ENCODE measurements at regions not wholly inside any gene's neighbourhood (a gene's known extent, or its start where the extent isn't known, plus 50 kb on each side); places are given as distances from the start of the nearest gene placed in this dataset.
A peak's percentile ranks its signal among the peaks of the same experiment; 100 is the strongest.

DNA sequence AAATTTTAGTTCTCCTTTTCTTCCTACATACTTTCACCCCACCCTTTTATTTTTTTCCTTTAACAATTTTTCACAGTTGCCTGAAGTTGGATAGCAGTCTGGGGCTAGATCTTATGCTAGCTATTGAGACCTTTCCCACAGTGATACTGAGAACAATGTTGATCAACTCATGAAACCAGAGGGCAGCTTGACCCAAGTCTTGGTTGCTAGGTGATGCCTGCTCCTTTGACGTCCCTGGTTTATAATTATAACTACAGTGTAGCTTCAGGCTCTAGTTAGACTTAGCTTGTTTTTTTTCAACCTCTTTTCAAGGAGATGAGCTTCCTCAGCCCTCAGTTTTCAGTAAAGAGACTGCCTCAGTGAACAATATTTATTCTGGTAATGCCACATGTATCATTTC is 648.5 kb downstream of the IRS1 start:
- Histone ChIP-seq H3K4me1 (ENCODE audit: control insufficient read depth, extremely low read depth, insufficient read depth, low read length) (no peaks in the 10 kb centered on the region), H4K20me1 (ENCODE audit: control insufficient read depth, extremely low read depth, insufficient read depth, low read length) (no peaks in the 10 kb centered on the region), H2AFZ (ENCODE audit: low read length) (peak overlapping the region; percentile 66), H3K9ac (ENCODE audit: insufficient read depth, low read length) (no peak overlapping the region), H3K36me3 (ENCODE audit: control insufficient read depth, insufficient read depth, low read length) (no peaks in the 10 kb centered on the region), H3K27ac (ENCODE audit: insufficient read depth, low read length) (no peak overlapping the region), H3K4me2 (ENCODE audit: extremely low read depth, insufficient read depth, low read length) (no peak overlapping the region), H3K4me3 (replicated peaks in 1 of 4; ENCODE audit: control extremely low read depth in 1 of 4, insufficient read depth in 1 of 4, low read depth in 3 of 4, low read length in 4 of 4) (no peak overlapping the region), H3K9me3 (ENCODE audit: control insufficient read depth, insufficient read depth, low read depth, low read length) (no peaks in the 10 kb centered on the region), H3K27me3 (ENCODE audit: control insufficient read depth, insufficient read depth, low read length) (no peaks in the 10 kb centered on the region), H3K79me2 (ENCODE audit: control insufficient read depth, insufficient read depth, low read length) (no peaks in the 10 kb centered on the region)
- no peak for TF ChIP-seq EZH2 (IDR thresholded peaks at IDR 0.05; ENCODE audit: low read length, missing control alignments)
- TF ChIP-seq, protein P1, sequence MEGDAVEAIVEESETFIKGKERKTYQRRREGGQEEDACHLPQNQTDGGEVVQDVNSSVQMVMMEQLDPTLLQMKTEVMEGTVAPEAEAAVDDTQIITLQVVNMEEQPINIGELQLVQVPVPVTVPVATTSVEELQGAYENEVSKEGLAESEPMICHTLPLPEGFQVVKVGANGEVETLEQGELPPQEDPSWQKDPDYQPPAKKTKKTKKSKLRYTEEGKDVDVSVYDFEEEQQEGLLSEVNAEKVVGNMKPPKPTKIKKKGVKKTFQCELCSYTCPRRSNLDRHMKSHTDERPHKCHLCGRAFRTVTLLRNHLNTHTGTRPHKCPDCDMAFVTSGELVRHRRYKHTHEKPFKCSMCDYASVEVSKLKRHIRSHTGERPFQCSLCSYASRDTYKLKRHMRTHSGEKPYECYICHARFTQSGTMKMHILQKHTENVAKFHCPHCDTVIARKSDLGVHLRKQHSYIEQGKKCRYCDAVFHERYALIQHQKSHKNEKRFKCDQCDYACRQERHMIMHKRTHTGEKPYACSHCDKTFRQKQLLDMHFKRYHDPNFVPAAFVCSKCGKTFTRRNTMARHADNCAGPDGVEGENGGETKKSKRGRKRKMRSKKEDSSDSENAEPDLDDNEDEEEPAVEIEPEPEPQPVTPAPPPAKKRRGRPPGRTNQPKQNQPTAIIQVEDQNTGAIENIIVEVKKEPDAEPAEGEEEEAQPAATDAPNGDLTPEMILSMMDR (conservative IDR thresholded peaks at IDR 0.05 in 1 of 2, IDR thresholded peaks at IDR 0.05 in 1 of 2; ENCODE audit: low read depth in 1 of 2, low read length in 2 of 2), result no peak
- peak in 1 of 2 donors; percentile 34 for DNase-seq (ENCODE audit: low read depth in 2 of 2)

DNA sequence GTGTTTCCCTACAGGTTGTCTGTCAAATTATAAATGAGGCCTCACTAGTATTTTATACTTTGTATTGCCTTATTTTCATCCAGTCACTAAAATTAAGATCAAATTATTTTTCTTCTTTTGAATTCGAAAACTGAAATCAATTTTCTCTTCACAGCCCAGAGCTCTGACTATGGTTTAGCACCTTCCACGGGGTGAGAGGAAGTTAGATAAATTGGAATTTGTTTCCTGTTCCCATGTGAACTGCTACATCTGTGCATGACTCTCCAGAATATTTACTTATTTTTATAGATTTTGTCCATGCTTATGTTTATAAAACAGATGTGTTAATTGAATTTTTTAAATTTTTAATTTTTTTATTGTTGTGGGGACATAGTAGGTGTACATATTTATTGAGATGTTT is 656.5 kb downstream of the IRS1 start:
- no peaks in the 10 kb centered on the region for H3K27me3 ChIP-seq (ENCODE audit: control insufficient read depth, insufficient read depth, low read length)
- no peaks in the 10 kb centered on the region for H3K9me3 ChIP-seq (ENCODE audit: control insufficient read depth, insufficient read depth, low read depth, low read length)
- H3K4me2 ChIP-seq (ENCODE audit: extremely low read depth, insufficient read depth, low read length), result no peak overlapping the region
- H3K79me2 ChIP-seq (ENCODE audit: control insufficient read depth, insufficient read depth, low read length), result no peaks in the 10 kb centered on the region
- H3K27ac ChIP-seq (ENCODE audit: insufficient read depth, low read length), result no peak overlapping the region
- H3K4me1 ChIP-seq (ENCODE audit: control insufficient read depth, extremely low read depth, insufficient read depth, low read length), result no peaks in the 10 kb centered on the region
- TF ChIP-seq, protein P1 (conservative IDR thresholded peaks at IDR 0.05 in 1 of 2, IDR thresholded peaks at IDR 0.05 in 1 of 2; ENCODE audit: low read depth in 1 of 2, low read length in 2 of 2), result no peak
- no peak for TF ChIP-seq EZH2 (IDR thresholded peaks at IDR 0.05; ENCODE audit: low read length, missing control alignments)
- no peak for DNase-seq (ENCODE audit: low read depth in 2 of 2)
- no peak overlapping the region for H3K4me3 ChIP-seq (replicated peaks in 1 of 4; ENCODE audit: control extremely low read depth in 1 of 4, insufficient read depth in 1 of 4, low read depth in 3 of 4, low read length in 4 of 4)
- H3K9ac ChIP-seq (ENCODE audit: insufficient read depth, low read length), result no peak overlapping the region
- H2AFZ ChIP-seq (ENCODE audit: low read length), result no peak overlapping the region
- no peaks in the 10 kb centered on the region for H4K20me1 ChIP-seq (ENCODE audit: control insufficient read depth, extremely low read depth, insufficient read depth, low read length)
- H3K36me3 ChIP-seq (ENCODE audit: control insufficient read depth, insufficient read depth, low read length), result no peaks in the 10 kb centered on the region

DNA sequence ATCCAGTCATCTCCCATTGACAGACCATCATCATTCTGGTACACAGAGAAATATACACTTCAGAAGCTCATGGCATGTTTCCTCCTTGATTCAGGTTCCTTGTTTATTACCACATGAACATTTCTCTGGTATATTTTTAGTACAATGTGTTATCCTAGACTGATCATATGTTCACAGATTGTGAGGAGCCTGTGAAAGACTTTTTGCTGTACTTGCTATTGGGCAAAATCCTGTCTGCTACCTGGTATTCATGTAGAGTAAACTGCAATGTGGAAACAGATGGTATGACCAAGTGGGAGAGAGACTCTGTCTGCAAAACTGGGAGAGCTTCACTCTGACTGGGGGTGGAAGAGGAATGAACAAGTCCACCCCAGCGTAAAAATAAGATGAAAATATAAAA is 657.2 kb downstream of the IRS1 start:
- no peaks in the 10 kb centered on the region for H3K79me2 ChIP-seq (ENCODE audit: control insufficient read depth, insufficient read depth, low read length)
- no peak overlapping the region for H3K9ac ChIP-seq (ENCODE audit: insufficient read depth, low read length)
- peaks cover 2% of the 10 kb centered on the region for H3K4me1 ChIP-seq (ENCODE audit: control insufficient read depth, extremely low read depth, insufficient read depth, low read length)
- no peaks in the 10 kb centered on the region for H4K20me1 ChIP-seq (ENCODE audit: control insufficient read depth, extremely low read depth, insufficient read depth, low read length)
- H3K27me3 ChIP-seq (ENCODE audit: control insufficient read depth, insufficient read depth, low read length), result no peaks in the 10 kb centered on the region
- no peak overlapping the region for H3K4me3 ChIP-seq (replicated peaks in 1 of 4; ENCODE audit: control extremely low read depth in 1 of 4, insufficient read depth in 1 of 4, low read depth in 3 of 4, low read length in 4 of 4)
- H3K9me3 ChIP-seq (ENCODE audit: control insufficient read depth, insufficient read depth, low read depth, low read length), result no peaks in the 10 kb centered on the region
- TF ChIP-seq EZH2 (IDR thresholded peaks at IDR 0.05; ENCODE audit: low read length, missing control alignments), result no peak
- TF ChIP-seq, protein P1 (conservative IDR thresholded peaks at IDR 0.05 in 1 of 2, IDR thresholded peaks at IDR 0.05 in 1 of 2; ENCODE audit: low read depth in 1 of 2, low read length in 2 of 2), result no peak
- no peak overlapping the region for H2AFZ ChIP-seq (ENCODE audit: low read length)
- no peak overlapping the region for H3K4me2 ChIP-seq (ENCODE audit: extremely low read depth, insufficient read depth, low read length)
- H3K27ac ChIP-seq (ENCODE audit: insufficient read depth, low read length), result no peak overlapping the region
- H3K36me3 ChIP-seq (ENCODE audit: control insufficient read depth, insufficient read depth, low read length), result no peaks in the 10 kb centered on the region
- DNase-seq (ENCODE audit: low read depth in 2 of 2), result no peak
